ENCODE measurements at regions not wholly inside any gene's neighbourhood (a gene's known extent, or its start where the extent isn't known, plus 50 kb on each side); places are given as distances from the start of the nearest gene placed in this dataset.
"Not testable (repeated sequence)": the region's sequence is repeated elsewhere in the genome, so short reads cannot be mapped to it uniquely, and the experiment has no call there.

DNA sequence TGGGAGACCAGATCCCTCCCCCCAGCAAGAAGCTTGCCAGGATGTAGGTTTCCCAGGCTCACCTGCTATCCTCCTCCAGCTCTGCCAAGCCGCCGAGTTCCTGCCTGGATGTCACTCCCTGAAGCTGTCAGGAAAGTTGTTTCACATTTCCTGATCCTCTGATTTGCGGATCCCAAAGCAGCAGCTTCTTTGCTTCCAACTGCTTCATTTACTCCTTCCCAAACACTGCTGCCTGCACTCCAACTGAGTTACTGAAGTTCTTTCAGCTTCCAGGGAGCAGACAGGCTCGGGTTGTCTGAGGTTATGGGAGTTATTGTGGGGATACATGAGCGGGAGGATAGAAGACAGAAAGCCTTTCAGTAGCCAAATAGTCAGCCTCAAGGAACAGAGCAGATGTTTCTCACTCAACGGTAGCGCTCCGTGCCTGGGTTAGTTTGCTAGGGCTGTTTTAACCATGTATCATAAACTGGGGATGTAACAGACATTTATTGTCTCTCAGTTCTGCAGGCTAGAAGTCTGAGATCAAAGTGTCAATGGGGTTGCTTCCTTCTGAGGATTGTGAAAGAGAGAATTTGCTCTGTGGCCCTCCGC lies 516.0 kb downstream of the REEP3 start:
- no peak for DNase-seq

DNA sequence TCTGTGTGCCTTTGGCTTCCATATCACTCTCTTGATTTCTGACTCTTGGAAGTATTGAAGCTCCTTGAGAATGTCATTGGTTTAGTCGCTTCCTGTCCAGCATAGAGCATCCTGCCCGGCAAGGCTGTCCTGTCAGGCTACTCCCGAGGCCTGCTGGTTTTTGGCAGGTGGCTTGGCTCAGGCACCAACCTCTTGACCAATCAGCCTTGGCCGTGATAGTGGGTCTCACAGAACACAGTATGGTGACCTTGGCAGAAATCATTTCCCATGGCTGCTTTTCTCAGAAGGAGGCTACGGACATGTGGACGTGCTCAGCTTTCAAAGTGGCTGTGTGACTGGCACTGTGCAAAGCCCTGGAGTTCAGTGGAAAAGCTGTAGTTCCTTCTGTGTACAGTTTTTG lies 516.9 kb downstream of the REEP3 start:
- no peak for DNase-seq

DNA sequence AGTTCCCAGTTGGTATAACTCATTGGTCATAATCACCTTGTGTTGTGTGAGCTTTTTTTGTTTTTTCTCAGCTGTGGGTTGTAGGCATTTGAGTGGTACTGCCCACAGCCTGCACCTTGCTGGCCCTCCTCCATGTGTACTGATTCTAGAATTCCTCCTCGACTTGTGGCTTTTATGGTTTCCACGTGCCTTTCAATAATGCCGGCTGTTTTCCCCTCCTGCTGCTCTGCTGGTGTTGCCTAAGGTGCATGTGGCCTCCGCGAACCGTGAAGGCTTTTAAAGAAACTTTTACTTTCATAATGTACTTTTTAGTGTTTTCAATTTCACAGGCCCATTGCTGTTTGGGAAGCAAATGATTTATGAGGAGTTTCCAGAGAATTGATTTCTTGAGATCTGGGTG lies 518.0 kb downstream of the REEP3 start:
- DNase-seq: no peak

DNA sequence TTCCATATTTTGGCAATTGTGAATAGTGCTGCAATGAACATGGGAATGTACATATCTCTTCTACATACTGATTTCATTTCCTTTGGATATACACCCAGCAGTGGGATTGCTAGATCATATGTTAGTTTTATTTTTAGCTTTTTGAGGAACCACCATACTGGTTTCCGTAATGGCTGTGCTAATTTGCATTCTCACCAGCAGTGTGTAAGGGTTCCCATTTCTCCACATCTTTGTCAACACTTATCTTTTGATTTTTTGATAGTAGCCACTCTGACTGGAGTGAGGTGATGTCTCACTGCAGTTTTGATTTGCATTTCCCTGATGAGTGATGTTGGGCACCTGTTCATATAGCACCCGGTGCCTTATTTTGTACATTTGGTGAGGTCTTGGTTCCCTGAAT lies 519.6 kb downstream of the REEP3 start:
- DNase-seq: no peak

DNA sequence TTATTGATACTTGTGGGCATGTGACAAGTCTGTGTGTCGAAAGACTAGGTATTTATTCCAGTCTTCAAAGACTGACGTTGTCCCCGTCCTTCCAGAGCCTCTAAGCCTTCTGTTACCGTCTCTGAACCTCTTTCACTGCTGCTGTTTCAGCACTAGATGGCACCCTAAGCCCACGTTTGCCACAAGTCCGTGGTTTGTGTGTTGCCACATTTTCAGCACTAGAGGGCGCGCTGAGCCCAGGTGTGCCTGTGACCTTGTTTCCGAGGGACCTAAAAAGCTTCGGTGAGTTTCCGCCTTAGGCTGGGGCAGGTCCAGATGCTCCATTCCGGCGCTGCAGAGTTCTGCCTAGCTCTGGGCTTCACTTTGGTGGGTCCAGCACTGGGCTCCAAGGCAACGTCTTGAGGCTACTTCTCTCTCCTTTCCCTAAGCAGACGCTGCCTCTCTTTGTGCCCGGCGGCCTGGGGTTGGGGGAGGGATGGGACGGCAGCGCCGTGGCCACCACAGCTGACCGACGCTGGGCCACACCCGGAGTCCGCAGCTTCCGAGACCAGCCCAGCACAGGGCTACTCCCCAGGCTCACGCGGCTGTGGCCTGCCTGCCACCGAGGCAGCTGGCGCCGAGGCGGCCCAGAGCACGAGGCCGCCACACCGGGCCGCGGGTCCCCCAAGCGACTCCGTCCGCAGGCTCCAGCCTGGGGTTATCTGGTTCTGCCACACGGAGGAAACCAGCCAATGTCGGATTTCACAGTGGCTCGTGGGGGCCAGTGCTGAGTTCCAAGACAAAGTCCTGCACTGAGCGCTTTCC lies 520.2 kb downstream of the REEP3 start:
- DNase-seq: peak; percentile 80

DNA sequence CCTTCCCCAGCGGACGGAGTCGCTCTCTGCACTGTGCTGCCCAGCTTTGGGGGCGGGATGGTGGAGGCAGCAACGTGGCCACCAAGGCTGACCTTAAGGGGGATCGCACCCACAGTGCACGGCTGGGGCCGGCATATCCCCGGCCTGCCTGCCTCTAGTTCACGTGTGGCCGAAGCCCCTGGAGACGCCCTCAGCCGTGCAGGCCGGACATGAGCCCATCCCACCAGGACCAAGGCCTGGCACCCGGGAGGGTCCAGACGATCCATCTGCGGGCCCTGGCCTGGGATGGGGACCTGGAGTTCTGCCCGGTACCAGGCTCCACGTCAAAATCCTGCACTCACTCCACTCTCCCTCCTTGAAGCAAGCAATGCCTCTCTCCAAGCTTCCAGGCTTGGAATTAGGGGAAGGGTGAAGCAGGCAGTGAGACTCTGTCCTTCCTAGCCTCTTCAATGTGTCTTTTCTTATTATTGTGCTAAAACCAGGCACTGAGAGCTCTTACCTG lies 520.8 kb downstream of the REEP3 start:
- peak; percentile 2 for DNase-seq

DNA sequence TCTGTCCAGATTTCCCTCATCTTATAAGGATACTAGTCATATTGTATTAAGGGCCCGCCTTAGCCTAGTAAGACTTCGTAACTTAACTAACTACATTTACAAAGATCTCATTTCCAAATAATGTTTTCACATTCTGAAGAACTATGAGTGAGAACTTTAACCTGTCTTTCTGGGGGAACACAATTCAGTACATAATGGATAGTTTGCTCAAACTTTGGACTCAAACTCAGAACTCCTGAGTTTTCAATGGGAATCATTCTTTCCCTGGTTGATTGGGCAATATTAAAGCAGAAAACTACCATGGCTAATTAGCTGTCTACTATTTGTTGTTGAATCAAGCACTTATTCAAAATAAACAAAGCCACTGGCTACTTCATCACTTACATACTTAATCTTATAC lies 522.9 kb downstream of the REEP3 start:
- DNase-seq: no peak

DNA sequence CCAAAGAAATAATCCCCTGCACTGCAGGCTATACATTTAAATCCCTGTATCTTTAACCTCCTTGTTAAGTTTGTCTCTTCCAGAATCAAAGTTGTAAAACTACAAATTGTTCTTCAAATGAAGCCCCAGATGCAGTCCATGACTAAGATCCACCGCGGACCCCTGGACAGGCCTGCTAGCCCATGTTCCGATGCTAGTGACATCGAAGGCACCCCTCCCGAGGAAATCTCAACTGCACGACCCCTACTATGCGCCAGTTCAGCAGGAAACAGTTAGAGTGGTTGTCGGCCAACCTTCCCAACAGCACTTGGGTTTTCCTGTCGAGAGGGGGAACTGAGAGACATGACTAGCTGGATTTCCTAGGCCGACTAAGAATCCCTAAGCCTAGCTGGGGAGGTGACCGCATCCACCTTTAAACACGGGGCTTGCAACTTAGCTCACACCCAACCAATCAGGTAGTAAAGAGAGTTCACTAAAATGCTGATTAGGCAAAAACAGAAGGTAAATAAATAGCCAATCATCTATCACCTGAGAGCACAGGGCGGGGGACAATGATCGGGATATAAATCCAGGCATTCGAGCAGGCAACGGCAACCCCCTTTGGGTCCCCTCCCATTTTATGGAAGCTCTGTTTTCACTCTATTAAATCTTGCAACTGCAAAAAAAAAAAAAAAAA lies 523.9 kb downstream of the REEP3 start:
- DNase-seq: not testable (repeated sequence)

DNA sequence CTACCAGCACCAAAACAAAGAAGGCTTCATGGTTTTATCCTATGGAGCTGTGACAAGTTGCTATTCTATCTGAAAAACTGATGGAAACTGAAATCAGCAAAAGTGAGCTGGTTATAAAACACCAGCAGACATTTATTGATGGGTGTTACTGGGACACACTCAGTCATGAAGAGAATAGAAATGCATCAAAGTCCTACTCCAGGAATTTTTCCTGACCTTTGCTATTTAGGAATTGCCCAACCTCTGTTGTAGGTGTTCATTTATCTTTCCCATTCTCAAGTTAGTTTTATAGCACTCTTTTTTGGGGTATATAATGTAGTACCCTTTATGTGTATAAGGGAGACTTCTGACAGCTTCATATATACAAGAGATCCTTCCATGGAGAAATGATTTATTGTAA lies 533.2 kb downstream of the REEP3 start:
- no peak for DNase-seq

DNA sequence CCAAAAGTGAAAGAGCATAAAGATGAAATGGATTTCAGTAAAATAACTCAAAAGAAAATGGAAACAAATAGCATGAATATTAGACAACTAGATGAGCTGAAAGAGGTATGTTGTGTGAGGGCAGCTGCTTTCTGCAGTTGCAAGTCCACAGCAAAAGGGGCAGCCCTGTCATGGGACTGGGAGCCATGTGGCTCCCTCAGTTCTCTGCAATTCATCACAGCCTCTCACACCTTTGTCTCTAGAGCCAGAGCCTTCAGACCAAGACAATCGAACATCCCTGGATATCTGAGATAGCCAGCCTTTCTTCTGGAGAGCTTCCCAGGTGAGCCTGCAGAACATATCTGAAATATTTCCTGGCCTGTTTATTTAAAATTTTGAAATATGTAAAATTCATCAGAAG lies 538.7 kb downstream of the REEP3 start:
- DNase-seq: no peak

DNA sequence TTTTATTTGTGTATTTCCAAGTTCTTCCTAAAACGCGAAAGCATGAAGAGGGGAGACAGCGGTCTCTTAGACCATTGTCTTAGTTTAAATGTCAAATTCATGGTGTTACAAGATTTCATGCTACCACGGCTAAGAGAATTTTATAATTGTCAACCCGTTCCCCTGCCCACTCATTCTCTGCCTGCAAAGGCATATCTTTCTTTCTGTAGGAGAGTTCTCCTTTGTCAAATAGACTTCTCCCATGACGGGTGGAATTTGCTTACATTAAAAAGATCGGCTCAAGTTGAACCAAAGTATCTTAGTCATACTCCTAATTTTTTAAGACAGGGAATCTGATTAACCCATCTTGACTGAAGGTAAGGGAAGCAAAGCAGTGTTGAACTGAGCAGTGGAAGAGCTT lies 539.2 kb downstream of the REEP3 start:
- DNase-seq: no peak

DNA sequence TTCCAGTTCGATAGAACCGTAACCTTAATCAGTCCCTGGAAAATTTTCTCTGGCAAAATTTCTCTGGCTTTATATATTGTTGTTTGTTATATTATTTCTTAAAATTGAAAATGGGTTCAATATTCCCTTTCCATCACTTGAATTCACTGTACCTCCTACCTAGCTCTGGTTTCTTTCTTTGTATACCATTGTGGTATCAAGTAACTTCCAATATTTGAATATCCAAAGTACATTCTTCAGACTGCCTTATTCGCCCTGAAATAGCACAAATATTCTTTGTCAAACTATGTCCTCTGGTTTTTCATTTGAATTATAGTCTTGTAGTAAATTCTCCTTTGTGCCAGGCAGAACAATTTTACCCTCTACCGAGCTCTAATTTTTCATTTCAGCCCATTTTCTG lies 541.6 kb downstream of the REEP3 start:
- DNase-seq: no peak

DNA sequence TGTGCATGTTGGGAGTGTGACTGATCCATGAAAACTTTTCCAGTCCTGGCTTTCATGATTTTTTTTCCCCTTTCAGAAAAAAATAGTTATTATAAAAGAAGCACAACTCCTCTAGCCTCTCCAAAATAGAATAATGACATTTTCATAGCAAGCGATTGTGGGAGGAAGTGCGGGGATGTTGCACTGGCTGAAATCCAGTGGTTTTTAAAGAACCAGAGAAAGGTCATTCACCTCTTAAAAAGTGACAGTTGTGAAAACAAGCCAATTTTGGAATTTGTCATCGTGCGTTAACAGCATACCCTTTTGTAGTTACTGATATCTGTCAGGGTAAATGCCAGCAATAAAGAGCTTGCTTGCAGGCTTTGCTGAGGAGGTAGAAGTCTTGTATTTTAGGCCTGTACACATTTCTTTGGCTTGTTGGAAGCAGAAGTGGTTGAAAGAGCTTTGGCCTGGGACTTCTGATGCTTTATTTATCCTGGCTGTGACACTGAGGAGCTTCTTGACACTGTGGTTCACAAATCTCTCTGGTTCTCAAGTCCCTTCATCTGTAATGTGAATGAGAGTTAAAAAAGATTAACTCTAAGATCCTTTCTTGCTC lies 545.9 kb downstream of the REEP3 start:
- no peak for DNase-seq

DNA sequence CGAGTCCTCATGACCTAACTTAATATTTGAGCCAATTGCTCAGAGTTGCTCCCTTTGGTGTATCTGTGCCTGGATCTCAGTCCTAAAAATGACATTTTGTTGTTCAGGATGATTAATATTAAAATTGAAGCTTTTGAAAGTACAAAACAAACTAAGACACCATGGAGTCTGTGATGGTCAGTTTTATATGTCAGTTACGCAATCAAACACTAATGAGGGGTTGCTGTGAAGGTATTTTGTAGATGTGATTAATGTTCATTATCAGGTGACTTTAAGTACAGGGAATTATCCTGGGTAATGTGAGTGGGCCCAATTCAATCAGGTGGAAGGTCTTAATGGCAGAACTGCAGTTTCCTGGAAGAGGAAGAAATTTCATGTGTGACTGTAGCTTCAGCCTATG lies 546.7 kb downstream of the REEP3 start:
- DNase-seq: no peak

DNA sequence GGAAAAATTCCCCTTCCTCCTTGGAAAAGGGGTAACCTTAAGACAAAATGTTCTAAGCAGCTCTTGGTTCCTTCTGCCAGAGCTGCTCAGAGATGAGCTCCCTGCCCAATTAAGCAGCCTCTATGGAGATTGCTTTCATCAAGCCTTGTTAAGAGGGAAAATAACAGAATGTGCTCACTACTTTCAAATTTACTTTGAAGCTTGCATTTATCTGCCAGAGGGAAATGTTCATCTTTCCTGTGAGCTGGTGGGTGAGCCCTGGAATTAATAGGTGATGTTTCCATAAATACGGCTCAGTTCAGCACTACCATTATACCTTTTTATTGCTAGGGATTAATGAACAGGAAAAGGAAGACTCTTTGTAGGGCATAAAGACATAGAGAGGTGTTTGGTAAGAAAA lies 549.0 kb downstream of the REEP3 start:
- no peak for DNase-seq

DNA sequence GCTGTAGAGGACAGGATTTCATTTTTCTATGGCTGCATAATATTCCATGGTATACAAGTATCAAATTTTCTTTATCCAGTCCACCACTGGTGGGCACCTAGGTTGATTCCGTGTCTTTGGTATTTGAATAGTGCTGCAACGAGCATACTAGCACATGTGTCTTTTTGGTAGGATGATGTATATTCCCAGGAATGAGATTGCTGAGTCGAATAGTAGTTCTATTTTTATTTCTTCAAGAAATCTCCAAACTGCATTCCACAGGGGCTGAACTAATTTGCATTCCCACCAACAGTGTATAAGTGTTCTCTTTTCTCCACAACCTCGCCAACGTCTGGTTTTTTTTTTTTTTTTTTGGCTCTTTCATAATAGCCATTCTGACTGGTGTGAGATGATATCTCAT lies 550.0 kb downstream of the REEP3 start:
- DNase-seq: no peak

DNA sequence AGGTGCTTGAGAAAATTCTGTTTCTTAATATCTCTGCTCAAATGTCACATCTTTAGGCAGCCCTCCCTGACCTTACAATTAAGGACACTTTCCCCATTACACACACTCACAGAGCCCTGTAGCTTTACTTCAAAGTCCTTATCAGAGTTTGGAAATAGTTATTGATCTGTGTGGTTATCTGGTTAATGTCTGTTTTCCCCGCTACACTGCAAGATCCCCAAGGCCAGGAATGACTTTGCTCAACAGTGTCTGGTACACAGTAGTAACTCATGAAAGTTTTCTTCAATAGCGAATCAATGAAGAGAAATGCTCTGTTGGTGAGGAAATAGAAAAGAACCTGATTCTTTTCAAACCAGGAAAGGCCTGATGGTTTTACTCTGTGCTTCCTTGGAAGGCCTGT lies 554.4 kb downstream of the REEP3 start:
- DNase-seq: no peak

DNA sequence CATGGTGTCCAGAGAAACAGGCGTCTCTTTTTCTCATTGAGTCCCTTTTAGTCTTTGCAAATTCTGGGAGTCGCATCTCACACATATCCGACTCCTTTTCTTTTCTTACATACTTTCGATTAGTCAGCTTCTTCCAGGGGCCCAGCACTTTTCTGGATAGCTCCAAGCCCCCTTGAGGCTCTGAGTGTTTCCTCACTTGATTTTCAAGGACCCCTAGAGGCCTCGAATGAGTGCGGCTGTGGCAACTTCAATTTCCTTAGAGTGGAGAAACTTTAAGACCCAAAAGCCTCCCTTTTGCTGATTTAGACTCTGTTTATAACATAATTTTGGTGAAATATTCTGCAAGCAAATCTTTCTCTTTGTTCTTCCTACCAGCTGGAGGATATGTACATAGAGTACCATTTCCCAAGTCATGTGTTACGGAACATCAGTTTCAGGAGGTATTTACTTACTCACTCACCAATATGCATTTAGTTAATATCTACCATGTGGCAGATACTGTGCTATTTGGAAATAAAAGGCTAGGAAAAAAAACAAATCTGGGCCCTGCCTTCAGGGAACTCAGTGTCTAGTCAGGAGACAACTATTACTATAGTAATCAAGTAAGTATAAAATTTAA lies 555.2 kb downstream of the REEP3 start:
- DNase-seq: no peak

DNA sequence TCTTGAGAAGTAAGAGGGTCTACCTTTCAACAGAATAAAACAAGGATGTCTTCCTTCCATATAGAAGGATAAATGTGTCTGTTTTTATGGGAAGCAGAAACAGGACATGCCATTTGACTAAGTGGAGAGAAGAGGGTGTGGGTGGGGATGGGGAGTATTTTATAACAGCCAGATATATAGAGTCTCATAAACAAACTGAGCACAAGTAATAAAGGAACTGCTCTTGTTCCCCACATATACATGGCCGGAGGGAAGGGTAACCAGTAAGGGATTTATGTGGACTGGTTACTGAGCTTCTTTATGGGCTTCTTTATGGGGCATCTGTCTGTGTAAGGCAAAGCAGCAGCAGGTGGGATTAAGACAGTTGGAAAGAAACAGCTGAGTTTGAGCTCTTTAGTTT lies 558.1 kb downstream of the REEP3 start:
- DNase-seq: no peak

DNA sequence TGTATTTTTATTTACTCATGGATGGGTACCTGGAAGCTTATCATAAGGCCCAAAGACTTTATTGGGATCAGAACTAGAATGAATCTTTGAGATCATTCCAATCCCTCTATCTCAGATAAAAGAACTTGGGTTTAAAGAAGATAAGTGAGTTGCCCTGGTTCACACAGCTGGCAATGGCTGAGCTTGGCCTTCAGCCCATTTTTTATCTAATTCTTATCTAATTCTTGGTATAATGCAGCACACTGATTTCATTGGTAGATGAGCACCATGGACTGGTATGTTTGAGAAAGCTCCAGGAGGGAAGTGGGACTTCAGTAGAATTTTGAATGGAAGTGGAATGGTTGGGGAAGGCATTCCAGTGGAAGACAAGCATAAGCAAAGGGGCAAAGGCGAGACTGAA lies 558.9 kb downstream of the REEP3 start:
- no peak for DNase-seq

DNA sequence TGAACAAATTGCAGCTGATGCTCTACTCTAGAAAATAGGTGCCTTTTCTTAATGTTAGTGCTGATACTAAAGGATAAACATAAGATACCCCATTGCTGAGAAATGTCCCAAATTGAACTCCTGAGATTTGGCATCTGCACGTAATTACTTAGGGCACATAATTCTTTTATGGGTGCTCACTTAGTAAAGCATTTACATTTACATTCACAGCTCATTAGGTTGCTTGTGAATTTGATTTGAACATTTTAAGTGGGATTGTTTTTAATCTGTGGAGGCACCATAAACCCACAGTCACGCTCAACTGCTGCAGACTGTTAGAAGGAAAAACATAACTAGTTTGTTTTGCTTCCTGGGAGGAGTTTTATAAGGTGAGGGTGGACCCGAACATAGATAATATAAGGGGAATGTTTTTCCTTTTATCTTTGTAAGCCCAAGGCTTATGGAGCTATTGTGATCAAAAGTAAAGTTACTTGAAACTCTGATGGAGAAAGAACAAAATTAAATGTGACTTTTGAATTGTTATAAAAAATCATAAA lies 560.8 kb downstream of the REEP3 start:
- no peak for DNase-seq

DNA sequence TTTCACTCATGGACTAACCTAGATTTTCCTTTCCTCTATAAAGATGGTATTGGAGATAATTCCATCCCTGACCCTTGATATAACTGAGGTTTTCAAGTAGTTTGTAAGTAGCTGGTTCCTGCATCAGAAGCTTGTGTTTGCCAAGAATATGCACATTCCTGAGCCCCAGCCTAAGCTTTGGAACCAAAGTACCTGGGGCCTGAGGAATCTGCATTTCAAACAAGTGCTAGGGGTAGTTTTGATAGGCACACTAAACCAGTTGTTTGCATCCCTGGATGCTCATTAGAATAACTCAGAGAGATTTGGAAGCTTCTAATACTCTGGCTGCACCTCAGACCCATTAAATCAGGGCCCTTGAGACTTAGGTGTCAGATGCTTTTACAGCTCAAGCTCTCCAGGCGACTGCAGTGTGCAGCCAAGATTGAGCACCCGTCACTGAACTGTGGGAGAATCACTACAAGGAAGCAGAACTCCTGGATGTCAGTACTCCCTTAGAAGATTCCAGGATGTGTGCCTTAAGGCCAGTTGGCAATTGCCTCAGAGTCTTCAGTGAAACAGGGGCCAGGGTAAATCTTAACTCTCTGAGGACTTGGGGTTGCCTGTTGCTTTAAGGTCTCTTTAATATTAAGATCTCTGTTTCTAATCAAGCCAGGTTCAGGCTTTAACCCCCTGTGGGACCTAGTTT lies 565.0 kb downstream of the REEP3 start:
- DNase-seq: no peak

Data from CD4-positive, alpha-beta T cell treated with Interleukin-6 for 4 hours (primary cell).